H1 (cell line): ENCODE measurements at regions not wholly inside any gene's neighbourhood (a gene's known extent, or its start where the extent isn't known, plus 50 kb on each side); places are given as distances from the start of the nearest gene placed in this dataset.

ENCODE experiments used
- CTCF ChIA-PET: fragments of 300-600 bp; sonication (Branson Sonifier 250); formaldehyde crosslinking; loops from one replicate; lab custom pipeline; 2021; ENCODE audit not compliant: partially characterized antibody; lab: Charles Lee
- POLR2A ChIA-PET: fragments of 300-600 bp; sonication (Branson Sonifier 250); formaldehyde crosslinking; loops from one replicate; lab custom pipeline; 2021; ENCODE audit warnings: inconsistent platforms; ENCODE audit not compliant: partially characterized antibody; lab: Charles Lee
- DNase-seq, 2 experiments: peaks; one replicate each; pipeline versions ENCODE4 v3.0.0 to v3.0.0-alpha.2; 2010 to 2022; ENCODE audit warnings: low spot score in 2 of 2, low read depth in 1 of 2, mixed read lengths in 1 of 2
- FAIRE-seq: peaks from 2 replicates; lab custom pipeline; 2011; peaks lifted over from hg19 to GRCh38; lab: Jason Lieb, UNC
- H2AFZ ChIP-seq: 2 replicates; pipeline ENCODE4 v1.8.1; 2012; ENCODE audit warnings: low read length, inconsistent platforms
- H2AK5ac ChIP-seq: 2 replicates; pipeline ENCODE4 v1.6.1; 2013; ENCODE audit warnings: low read depth, low read length
- H2BK120ac ChIP-seq: replicated peaks from 2 replicates; pipeline ENCODE3; 2013; ENCODE audit warnings: low read depth, low read length, inconsistent platforms
- H2BK12ac ChIP-seq: 2 replicates; pipeline ENCODE4 v1.6.1; 2013; ENCODE audit warnings: low read depth, low read length
- H2BK15ac ChIP-seq: 2 replicates; pipeline ENCODE4 v1.6.1; 2013; ENCODE audit warnings: low read length
- H2BK20ac ChIP-seq: 2 replicates; pipeline ENCODE4 v1.6.1; 2013; ENCODE audit warnings: low read length
- H2BK5ac ChIP-seq: 2 replicates; pipeline ENCODE4 v1.6.1; 2013; ENCODE audit warnings: low read depth, low read length
- H3K14ac ChIP-seq: 2 replicates; pipeline ENCODE4 v1.6.1; 2013; ENCODE audit warnings: inconsistent platforms; ENCODE audit not compliant: insufficient read length
- H3K18ac ChIP-seq: 2 replicates; pipeline ENCODE4 v1.6.1; 2013; ENCODE audit warnings: low read length; ENCODE audit errors: extremely low read depth
- H3K23ac ChIP-seq: 2 replicates; pipeline ENCODE4 v1.6.1; 2013; ENCODE audit warnings: inconsistent platforms; ENCODE audit not compliant: insufficient read length
- H3K23me2 ChIP-seq: 2 replicates; pipeline ENCODE4 v1.6.1; 2013; ENCODE audit warnings: low read depth, low read length
- H3K27ac ChIP-seq: 2 replicates; pipeline ENCODE4 v1.6.1; 2011; ENCODE audit warnings: low read depth, low read length, inconsistent platforms
- H3K27me3 ChIP-seq, 4 experiments: replicated peaks in 1 of 4; 1 replicate in 1 of 4; 2 replicates in 3 of 4; pipeline versions ENCODE4 v1.6.1 to v1.8.1; 2011 to 2013; ENCODE audit warnings: low read length in 3 of 4, mild to moderate bottlenecking in 3 of 4, inconsistent platforms in 2 of 4, mixed read lengths in 2 of 4, moderate library complexity in 1 of 4; ENCODE audit not compliant: control insufficient read depth in 3 of 4, insufficient read depth in 3 of 4; ENCODE audit errors: extremely low read depth in 1 of 4
- H3K36me3 ChIP-seq, 4 experiments: 2 replicates each; pipeline versions ENCODE4 v1.6.1 to v1.8.1; 2011 to 2013; ENCODE audit warnings: mild to moderate bottlenecking in 4 of 4, low read length in 3 of 4, moderate library complexity in 2 of 4, control low read depth in 1 of 4, inconsistent platforms in 1 of 4; ENCODE audit not compliant: insufficient read depth in 4 of 4, control insufficient read depth in 2 of 4
- H3K4ac ChIP-seq: replicated peaks from 2 replicates; pipeline ENCODE3; 2013; ENCODE audit warnings: low read length, low read depth, mixed read lengths, inconsistent platforms; ENCODE audit not compliant: insufficient read length
- H3K4me1 ChIP-seq, 4 experiments: replicated peaks in 1 of 4; 1 replicate in 1 of 4; 2 replicates in 3 of 4; pipeline versions ENCODE4 v1.6.1 to v1.8.1; 2011 to 2013; ENCODE audit warnings: low read length in 3 of 4, inconsistent platforms in 2 of 4, mixed read lengths in 1 of 4; ENCODE audit not compliant: insufficient read depth in 4 of 4, control insufficient read depth in 3 of 4
- H3K4me2 ChIP-seq, 2 experiments: 2 replicates each; pipeline versions ENCODE4 v1.6.1 to v1.8.1; 2011 to 2013; ENCODE audit warnings: low read depth in 2 of 2, low read length in 2 of 2, control low read depth in 1 of 2, inconsistent platforms in 1 of 2, mild to moderate bottlenecking in 1 of 2; ENCODE audit not compliant: insufficient read depth in 1 of 2
- H3K4me3 ChIP-seq, 4 experiments: fragments of 200-600, 300-600 bp in 1 of 4; sonication (generic), shearing (Covaris generic), sonication (Bioruptor Twin) in 1 of 4; 2 replicates each; pipeline versions ENCODE4 v1.5.1 to v1.8.1; 2011 to 2016; ENCODE audit warnings: low read length in 4 of 4, low read depth in 3 of 4, control low read depth in 2 of 4, inconsistent platforms in 2 of 4, mild to moderate bottlenecking in 2 of 4, mixed read lengths in 1 of 4, moderate library complexity in 1 of 4; ENCODE audit not compliant: insufficient read depth in 2 of 4; ENCODE audit errors: extremely low read depth in 1 of 4
- H3K56ac ChIP-seq: replicated peaks from 2 replicates; pipeline ENCODE3; 2013; ENCODE audit warnings: low read depth, mild to moderate bottlenecking, mixed read lengths, low read length, inconsistent platforms; ENCODE audit not compliant: insufficient read length
- H3K79me1 ChIP-seq: 2 replicates; pipeline ENCODE4 v1.6.1; 2013; ENCODE audit warnings: low read depth, low read length, control low read depth
- H3K79me2 ChIP-seq, 2 experiments: 2 replicates each; pipeline versions ENCODE4 v1.6.1 to v1.8.1; 2012 to 2013; ENCODE audit warnings: low read length in 2 of 2, mild to moderate bottlenecking in 2 of 2, inconsistent platforms in 1 of 2; ENCODE audit not compliant: insufficient read depth in 2 of 2, control insufficient read depth in 1 of 2
- H3K9ac ChIP-seq, 4 experiments: replicated peaks in 1 of 4; 1 replicate in 1 of 4; 2 replicates in 3 of 4; pipeline versions ENCODE4 v1.6.1 to v1.8.1; 2011 to 2013; ENCODE audit warnings: low read depth in 3 of 4, low read length in 3 of 4, control low read depth in 2 of 4, mild to moderate bottlenecking in 2 of 4, moderate library complexity in 2 of 4, inconsistent platforms in 1 of 4; ENCODE audit errors: extremely low read depth in 1 of 4
- H3K9me3 ChIP-seq, 2 experiments: 2 replicates each; pipeline versions ENCODE4 v1.6.1 to v1.8.1; 2012 to 2013; ENCODE audit warnings: mild to moderate bottlenecking in 2 of 2, moderate library complexity in 2 of 2, control low read depth in 1 of 2, inconsistent platforms in 1 of 2, low read depth in 1 of 2, low read length in 1 of 2, mixed read lengths in 1 of 2; ENCODE audit not compliant: insufficient read depth in 2 of 2
- H4K20me1 ChIP-seq, 2 experiments: replicated peaks in 1 of 2; 2 replicates each; pipeline versions ENCODE3 to v1.8.1; 2011 to 2013; ENCODE audit warnings: inconsistent platforms in 2 of 2, low read length in 2 of 2, mild to moderate bottlenecking in 1 of 2; ENCODE audit not compliant: insufficient read depth in 2 of 2, control insufficient read depth in 1 of 2
- H4K5ac ChIP-seq: 2 replicates; pipeline ENCODE4 v1.6.1; 2013; ENCODE audit warnings: low read length, low read depth, mixed read lengths, inconsistent platforms; ENCODE audit not compliant: insufficient read length
- H4K8ac ChIP-seq: 2 replicates; pipeline ENCODE4 v1.8.0; 2013; ENCODE audit warnings: mild to moderate bottlenecking, moderate library complexity, low read length, inconsistent platforms; ENCODE audit not compliant: insufficient read depth; ENCODE audit errors: extremely low read depth
- H4K91ac ChIP-seq: replicated peaks from 2 replicates; pipeline ENCODE3; 2013; ENCODE audit warnings: low read length, mixed read lengths, inconsistent platforms; ENCODE audit not compliant: insufficient read length
- CTCF ChIP-seq, 3 experiments: IDR thresholded peaks; 1 replicate in 2 of 3; 2 replicates in 1 of 3; pipeline versions ENCODE4 v1.5.1 to v1.6.1; 2011; ENCODE audit warnings: low read length in 3 of 3, mild to moderate bottlenecking in 3 of 3, inconsistent platforms in 2 of 3, low read depth in 1 of 3, moderate library complexity in 1 of 3; ENCODE audit not compliant: insufficient read depth in 1 of 3; ENCODE audit errors: control extremely low read depth in 1 of 3
- KDM4A ChIP-seq: IDR thresholded peaks from one replicate; pipeline ENCODE4 v1.7.1; 2012; ENCODE audit warnings: low read depth, mild to moderate bottlenecking, moderate library complexity, low read length, inconsistent platforms; ENCODE audit not compliant: severe bottlenecking
- MAFK ChIP-seq: IDR thresholded peaks from 2 replicates; pipeline ENCODE4 v1.6.1; 2012; ENCODE audit warnings: low read depth, mild to moderate bottlenecking, improper control_type of control experiment, low read length
- NRF1 ChIP-seq: IDR thresholded peaks from 2 replicates; pipeline ENCODE4 v1.6.1; 2011; ENCODE audit warnings: mild to moderate bottlenecking, low read depth, low read length, improper control_type of control experiment
- RFX5 ChIP-seq: IDR thresholded peaks from 2 replicates; pipeline ENCODE4 v1.6.1; 2011; ENCODE audit warnings: low read depth, low read length, improper control_type of control experiment, borderline replicate concordance
- RXRA ChIP-seq: IDR thresholded peaks from 2 replicates; pipeline ENCODE4 v1.6.1; 2011; ENCODE audit warnings: low read depth, mild to moderate bottlenecking, low read length, moderate library complexity; ENCODE audit not compliant: insufficient read depth
- TBP ChIP-seq: IDR thresholded peaks from 2 replicates; pipeline ENCODE4 v1.6.1; 2011; ENCODE audit warnings: low read depth, low read length, improper control_type of control experiment
- TCF12 ChIP-seq: IDR thresholded peaks from 2 replicates; pipeline ENCODE4 v1.6.1; 2011; ENCODE audit warnings: low read depth, mild to moderate bottlenecking, low read length
- ZNF274 ChIP-seq: IDR thresholded peaks from 2 replicates; pipeline ENCODE4 v1.7.0; 2012; ENCODE audit warnings: low read length, borderline replicate concordance; ENCODE audit errors: extremely low read depth
- WGBS, 2 experiments: shearing (Covaris generic) in 1 of 2; methylation state at CpG; one replicate each; pipeline versions ENCODE4 v1.1.6 to v1.1.7; 2013 to 2015; ENCODE audit warnings: low lambda C conversion rate in 2 of 2, mixed read lengths in 2 of 2, inconsistent platforms in 1 of 2, low coverage in 1 of 2, missing lambda C conversion rate in 1 of 2; ENCODE audit not compliant: insufficient replicate concordance in 2 of 2, insufficient coverage in 1 of 2, insufficient read length in 1 of 2; ENCODE audit errors: extremely low coverage in 1 of 2, missing lambda C conversion rate in 1 of 2; 5-methylcytosine and 5-hydroxymethylcytosine counted together

DNA sequence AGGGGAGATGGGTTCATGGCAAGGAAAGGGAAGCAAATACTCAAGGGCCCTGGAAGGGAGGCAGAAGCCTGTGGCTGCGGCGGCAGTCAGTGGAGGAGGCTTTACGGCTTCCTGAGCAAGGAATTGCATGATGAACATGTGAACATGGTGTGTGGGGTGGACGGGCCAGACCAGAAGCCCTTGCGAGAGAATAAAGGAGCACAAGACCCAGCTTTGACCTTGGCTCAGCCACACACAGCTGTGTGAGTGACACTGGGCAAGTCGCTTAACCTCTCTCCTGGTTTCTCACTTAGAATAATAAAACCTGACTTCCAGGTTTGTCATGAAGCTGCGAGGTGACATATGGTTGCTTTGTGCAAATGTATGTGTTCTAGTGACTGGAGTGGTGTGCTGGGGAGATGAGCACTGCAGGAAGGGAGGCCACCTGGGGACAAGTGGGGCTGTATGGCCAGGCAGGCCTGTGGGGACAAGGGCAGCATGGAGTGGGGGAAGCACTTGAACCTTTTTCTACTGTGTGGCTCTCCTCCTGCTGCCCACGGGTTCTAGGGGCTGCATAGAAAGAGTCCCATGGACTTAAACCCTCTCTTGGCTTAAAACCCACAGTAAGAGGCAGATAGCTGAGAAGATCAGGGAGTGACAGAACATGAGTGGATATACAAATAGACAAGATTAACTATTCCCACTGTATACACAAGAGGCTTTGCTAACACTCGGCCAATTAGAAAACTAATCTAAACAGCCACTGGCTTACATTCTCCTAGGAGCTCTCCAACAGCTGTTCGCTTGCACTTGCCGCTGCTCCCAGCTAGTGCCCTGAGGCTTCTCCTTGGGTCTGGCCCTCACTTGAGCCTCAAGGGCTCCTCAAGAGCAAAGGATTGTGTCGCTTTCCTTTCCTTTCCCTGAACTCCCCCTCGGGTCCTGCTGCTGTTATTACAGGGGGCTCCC, 67.3 kb upstream of the CDON start:
- Histone ChIP-seq H3K14ac (no peak overlapping the region), H3K36me3 (no peaks in the 10 kb centered on the region), H3K56ac (no peak overlapping the region), H3K9me3 (no peaks in the 10 kb centered on the region), H3K4me3 (no peak overlapping the region), H3K4me1 (peaks cover 2 to 16% (median 8%) of the 10 kb centered on the region in 4 experiments; a peak in 5 of 7 replicates), H4K91ac (no peak overlapping the region), H2BK12ac (no peak overlapping the region), H3K23ac (no peak overlapping the region), H3K27ac (no peak overlapping the region), H3K79me2 (no peaks in the 10 kb centered on the region), H3K18ac (no peak overlapping the region), H2BK120ac (no peak overlapping the region), H3K9ac (no peak overlapping the region), H3K4ac (no peak overlapping the region), H4K8ac (no peak overlapping the region; the same call in 1 of the 2 replicates), H3K27me3 (no peaks in the 10 kb centered on the region), H2AFZ (no peak overlapping the region), H2BK5ac (no peak overlapping the region), H2BK15ac (0 out of 2 replicates have a peak overlapping the region, but pooled peaks have one; percentile 83), H3K23me2 (no peaks in the 10 kb centered on the region), H2AK5ac (no peak overlapping the region), H4K20me1 (no peaks in the 10 kb centered on the region), H4K5ac (no peak overlapping the region), H2BK20ac (no peak overlapping the region), H3K4me2 (no peak overlapping the region), H3K79me1 (no peaks in the 10 kb centered on the region)
- DNase-seq (no peak), FAIRE-seq (no peak)
- CTCF ChIA-PET, result interaction anchor here (0.6 kb wide), 1 partner anchor 30 kb away, joined by 3 read pairs; no protein-coding TSS in a partner anchor
- WGBS, 2 experiments, result 90% methylated on average over 13 of the region's 13 CpGs; no CpG with 5 or more reads in 1 of the 2 experiments
- POLR2A ChIA-PET, result interaction anchor here (0.9 to 1.2 kb wide), 2 partner anchors 10 to 198 kb away, joined by 3 read pairs; no protein-coding TSS in a partner anchor
- TF ChIP-seq TBP (no peak), RXRA (no peak), RFX5 (no peak), CTCF (IDR thresholded peaks at IDR 0.05; ENCODE audit: control extremely low read depth in 1 of 3, insufficient read depth in 1 of 3, low read depth in 1 of 3, low read length in 3 of 3) (no peak), KDM4A (no peak), NRF1 (no peak), ZNF274 (no peak), TCF12 (no peak), MAFK (no peak)
